ES-I3 (cell line): ENCODE measurements at regions not wholly inside any gene's neighbourhood (a gene's known extent, or its start where the extent isn't known, plus 50 kb on each side); places are given as distances from the start of the nearest gene placed in this dataset.
"Not testable (repeated sequence)": the region's sequence is repeated elsewhere in the genome, so short reads cannot be mapped to it uniquely, and the experiment has no call there.

ENCODE experiments used
- H3K36me3 ChIP-seq: 2 replicates; pipeline ENCODE4 v1.6.1; 2013; ENCODE audit warnings: mild to moderate bottlenecking, low read length, control low read depth, moderate library complexity; ENCODE audit not compliant: insufficient read depth
- H3K4me1 ChIP-seq: 2 replicates; pipeline ENCODE4 v1.6.1; 2013; ENCODE audit warnings: mild to moderate bottlenecking, control low read depth, low read length; ENCODE audit not compliant: insufficient read depth
- H3K9ac ChIP-seq: 2 replicates; pipeline ENCODE4 v1.6.1; 2013; ENCODE audit warnings: low read depth, mild to moderate bottlenecking, low read length, moderate library complexity
- H3K9me3 ChIP-seq: 2 replicates; pipeline ENCODE4 v1.6.1; 2013; ENCODE audit warnings: mild to moderate bottlenecking, low read length, moderate library complexity; ENCODE audit not compliant: control insufficient read depth, insufficient read depth

- peaks cover 2% of the 10 kb centered on the region; the same call in 1 of the 2 replicates for H3K9me3 ChIP-seq
- no peaks in the 10 kb centered on the region for H3K4me1 ChIP-seq
- H3K9ac ChIP-seq: no peak overlapping the region
- H3K36me3 ChIP-seq: no peaks in the 10 kb centered on the region
These were observed 154.2 kb downstream of the PPIAL4G start for GRCh38 chr1:148328884-148329283.

- H3K9ac ChIP-seq, H3K9me3 ChIP-seq, H3K36me3 ChIP-seq, H3K4me1 ChIP-seq: not testable (repeated sequence)
These were observed 158.1 kb downstream of the PPIAL4G start for GRCh38 chr1:148325031-148325430.

GRCh38 chr1:148324465-148324864 lies 158.6 kb downstream of the PPIAL4G start:
- not testable (repeated sequence) for H3K9me3 ChIP-seq, H3K36me3 ChIP-seq, H3K9ac ChIP-seq

GRCh38 chr1:148320079-148320478 lies 163.0 kb downstream of the PPIAL4G start:
- not testable (repeated sequence) for H3K9ac ChIP-seq, H3K9me3 ChIP-seq, H3K4me1 ChIP-seq, H3K36me3 ChIP-seq

More at GRCh38 chr1:148324465-148324864, 158.6 kb downstream of the PPIAL4G start:
- H3K4me1 ChIP-seq: not testable (repeated sequence)

- H3K36me3 ChIP-seq: no peaks in the 10 kb centered on the region
- H3K9ac ChIP-seq: peak overlapping the region; percentile 81
- no peaks in the 10 kb centered on the region for H3K4me1 ChIP-seq
These were observed 164.2 kb downstream of the PPIAL4G start for GRCh38 chr1:148318904-148319242.

GRCh38 chr1:148318123-148318903 lies 164.8 kb downstream of the PPIAL4G start:
- no peaks in the 10 kb centered on the region for H3K36me3 ChIP-seq
- H3K9me3 ChIP-seq: no peaks in the 10 kb centered on the region; the same call in 1 of the 2 replicates
- H3K9ac ChIP-seq: peak overlapping the region; percentile 81
- H3K4me1 ChIP-seq: no peaks in the 10 kb centered on the region

More at GRCh38 chr1:148318904-148319242, 164.2 kb downstream of the PPIAL4G start:
- H3K9me3 ChIP-seq: no peaks in the 10 kb centered on the region; the same call in 1 of the 2 replicates

GRCh38 chr1:148317288-148317985 lies 165.4 kb upstream of the NBPF11 start:
- Histone ChIP-seq H3K4me1 (no peaks in the 10 kb centered on the region), H3K9me3 (no peaks in the 10 kb centered on the region; the same call in 1 of the 2 replicates), H3K9ac (peak overlapping the region; percentile 81), H3K36me3 (no peaks in the 10 kb centered on the region)

- Histone ChIP-seq H3K36me3 (no peaks in the 10 kb centered on the region), H3K9ac (no peak overlapping the region), H3K4me1 (no peaks in the 10 kb centered on the region), H3K9me3 (peaks cover 2% of the 10 kb centered on the region; the same call in 1 of the 2 replicates)
These were observed 163.2 kb upstream of the NBPF11 start for GRCh38 chr1:148315071-148315811.

- H3K36me3 ChIP-seq: no peaks in the 10 kb centered on the region
- peak overlapping the region; percentile 75 for H3K9ac ChIP-seq
- peaks cover 2% of the 10 kb centered on the region; the same call in 1 of the 2 replicates for H3K9me3 ChIP-seq
- H3K4me1 ChIP-seq: no peaks in the 10 kb centered on the region
These were observed 158.7 kb upstream of the NBPF11 start for GRCh38 chr1:148310807-148311206.

- H3K4me1 ChIP-seq: no peaks in the 10 kb centered on the region
- peak overlapping the region; percentile 75 for H3K9ac ChIP-seq
- H3K36me3 ChIP-seq: no peaks in the 10 kb centered on the region
- peaks cover 2% of the 10 kb centered on the region; the same call in 1 of the 2 replicates for H3K9me3 ChIP-seq
These were observed 157.9 kb upstream of the NBPF11 start for GRCh38 chr1:148309940-148310500.

- Histone ChIP-seq H3K9me3 (peaks cover 2% of the 10 kb centered on the region; the same call in 1 of the 2 replicates), H3K36me3 (no peaks in the 10 kb centered on the region), H3K9ac (peak overlapping the region; percentile 75), H3K4me1 (peaks cover 5% of the 10 kb centered on the region; the same call in 1 of the 2 replicates)
These were observed 156.9 kb upstream of the NBPF11 start for GRCh38 chr1:148308832-148309458.

- Histone ChIP-seq H3K9ac (no peak overlapping the region), H3K4me1 (peaks cover 5% of the 10 kb centered on the region; the same call in 1 of the 2 replicates), H3K9me3 (peaks cover 2% of the 10 kb centered on the region; the same call in 1 of the 2 replicates), H3K36me3 (no peaks in the 10 kb centered on the region)
These were observed 155.6 kb upstream of the NBPF11 start for GRCh38 chr1:148307583-148308185.

- H3K4me1 ChIP-seq, H3K36me3 ChIP-seq: not testable (repeated sequence)
These were observed 152.9 kb upstream of the NBPF11 start for GRCh38 chr1:148304935-148305334.

More at GRCh38 chr1:148304935-148305334, 152.9 kb upstream of the NBPF11 start:
- H3K9me3 ChIP-seq, H3K9ac ChIP-seq: not testable (repeated sequence)
